ENCODE measurements at regions not wholly inside any gene's neighbourhood (a gene's known extent, or its start where the extent isn't known, plus 50 kb on each side); places are given as distances from the start of the nearest gene placed in this dataset.

- DNase-seq: no peak
- no peaks in the 10 kb centered on the region for H3K36me3 ChIP-seq
- no peak for TF ChIP-seq CTCF (IDR thresholded peaks at IDR 0.05; ENCODE audit: low read depth, low read length)
- H3K9me3 ChIP-seq: no peaks in the 10 kb centered on the region
- no peak overlapping the region for H3K4me3 ChIP-seq (ENCODE audit: low read depth, low read length)
- H3K27me3 ChIP-seq: no peaks in the 10 kb centered on the region
- peaks cover 26% of the 10 kb centered on the region for H3K4me1 ChIP-seq
Observed at GRCh38 chr3:39750712-39751111, 58.7 kb upstream of the MYRIP start.

DNA sequence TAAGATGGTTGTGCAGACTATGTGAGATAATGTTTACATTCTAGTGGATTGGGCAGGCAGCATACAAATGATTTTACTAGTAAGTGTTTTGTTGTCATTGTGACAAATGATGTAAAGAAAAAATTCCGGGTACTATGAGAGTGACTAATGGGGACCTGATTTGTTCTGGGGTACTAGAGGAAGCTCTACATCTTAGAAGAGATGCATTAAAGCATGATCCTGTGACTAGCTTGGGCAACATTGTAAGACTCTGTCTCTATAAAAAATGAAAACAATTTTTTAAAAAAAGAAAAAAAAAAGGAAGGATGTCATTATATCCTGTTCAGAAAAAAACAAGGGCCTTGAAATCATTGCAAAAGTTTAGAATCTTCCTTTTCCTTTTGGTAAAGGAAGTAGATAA lies 58.1 kb upstream of the MYRIP start:
- Histone ChIP-seq H3K9me3 (no peaks in the 10 kb centered on the region), H3K36me3 (no peaks in the 10 kb centered on the region), H3K4me3 (ENCODE audit: low read depth, low read length) (no peak overlapping the region), H3K4me1 (peaks cover 26% of the 10 kb centered on the region), H3K27me3 (no peaks in the 10 kb centered on the region)
- no peak for TF ChIP-seq CTCF (IDR thresholded peaks at IDR 0.05; ENCODE audit: low read depth, low read length)
- no peak for DNase-seq

- peak; percentile 13 for DNase-seq
- TF ChIP-seq CTCF (IDR thresholded peaks at IDR 0.05; ENCODE audit: low read depth, low read length): no peak
- Histone ChIP-seq H3K4me1 (peaks cover 26% of the 10 kb centered on the region), H3K4me3 (ENCODE audit: low read depth, low read length) (no peak overlapping the region; the same call in 1 of the 2 replicates), H3K9me3 (no peaks in the 10 kb centered on the region), H3K27me3 (no peaks in the 10 kb centered on the region), H3K36me3 (no peaks in the 10 kb centered on the region)
Observed at GRCh38 chr3:39752019-39752637, 57.3 kb upstream of the MYRIP start.

DNA sequence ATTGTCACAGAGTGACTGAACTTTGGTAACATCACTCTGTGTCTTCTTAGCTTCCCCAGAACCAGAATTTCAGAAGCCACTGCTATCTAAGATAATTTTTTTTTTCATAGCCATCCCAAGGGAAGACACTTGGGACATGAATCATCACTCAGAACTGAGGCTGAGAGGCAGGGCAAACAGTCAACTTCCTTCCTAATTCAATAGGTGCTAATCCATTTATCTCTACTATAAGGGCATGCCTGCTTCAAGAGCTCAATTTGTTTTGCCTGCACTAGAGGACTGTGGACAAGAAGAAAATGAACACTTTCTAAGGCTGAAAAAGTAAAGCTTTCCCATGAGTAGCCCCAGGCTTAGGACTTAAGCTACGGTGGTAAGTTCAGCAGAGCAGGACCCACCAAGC lies 56.7 kb upstream of the MYRIP start:
- peaks cover 26% of the 10 kb centered on the region for H3K4me1 ChIP-seq
- no peaks in the 10 kb centered on the region for H3K9me3 ChIP-seq
- TF ChIP-seq CTCF (IDR thresholded peaks at IDR 0.05; ENCODE audit: low read depth, low read length): no peak
- H3K36me3 ChIP-seq: no peaks in the 10 kb centered on the region
- peak; percentile 52 for DNase-seq
- H3K4me3 ChIP-seq (ENCODE audit: low read depth, low read length): peak overlapping the region; percentile 29
- no peaks in the 10 kb centered on the region for H3K27me3 ChIP-seq

DNA sequence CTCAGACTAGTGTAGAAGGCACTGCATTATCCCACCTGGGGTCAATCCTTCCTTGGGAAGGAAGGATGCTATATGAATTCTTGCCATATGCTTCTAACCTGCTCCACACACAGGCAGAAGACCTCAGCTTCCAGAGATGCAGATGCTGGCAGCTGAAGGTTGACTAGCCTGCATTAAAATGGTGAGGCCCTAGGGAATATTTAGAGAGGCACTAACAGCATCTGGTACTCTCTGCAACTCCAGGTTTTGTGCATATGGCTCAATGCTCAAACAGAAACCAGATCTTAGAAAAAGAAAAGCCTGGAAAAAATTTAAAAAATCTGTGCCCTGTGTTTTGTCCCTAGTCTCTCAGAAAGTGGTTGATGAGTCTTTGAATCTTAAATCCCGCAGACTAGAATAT lies 56.0 kb upstream of the MYRIP start:
- Histone ChIP-seq H3K4me3 (ENCODE audit: low read depth, low read length) (peak overlapping the region; percentile 29), H3K36me3 (no peaks in the 10 kb centered on the region), H3K9me3 (no peaks in the 10 kb centered on the region), H3K4me1 (peaks cover 26% of the 10 kb centered on the region), H3K27me3 (no peaks in the 10 kb centered on the region)
- DNase-seq: peak; percentile 62
- no peak for TF ChIP-seq CTCF (IDR thresholded peaks at IDR 0.05; ENCODE audit: low read depth, low read length)

- no peak for TF ChIP-seq CTCF (IDR thresholded peaks at IDR 0.05; ENCODE audit: low read depth, low read length)
- Histone ChIP-seq H3K27me3 (no peaks in the 10 kb centered on the region), H3K4me1 (peaks cover 26% of the 10 kb centered on the region), H3K4me3 (ENCODE audit: low read depth, low read length) (no peak overlapping the region), H3K36me3 (no peaks in the 10 kb centered on the region), H3K9me3 (no peaks in the 10 kb centered on the region)
- DNase-seq: no peak
Observed at GRCh38 chr3:39754549-39754948, 54.9 kb upstream of the MYRIP start.
